IMR-90 (cell line): ENCODE measurements at regions not wholly inside any gene's neighbourhood (a gene's known extent, or its start where the extent isn't known, plus 50 kb on each side); places are given as distances from the start of the nearest gene placed in this dataset.

Experiments used
- ATAC-seq: fragments of 200-7000 bp; cut with Tn5 transposase; 2 replicates; pipeline ENCODE4 v1.9.1; 2020; ENCODE audit warnings: low read depth, mild to moderate bottlenecking, moderate library complexity
- BruUV-seq: library from RNA; stranded (reverse); fragments of 400-500 nt; replicated peaks from 2 replicates; lab custom pipeline; 2021; lab: Mats Ljungman, UMichigan
- CTCF ChIA-PET: fragments of 300-600 bp; formaldehyde crosslinking; extraction: SDS; loops from one replicate; lab custom pipeline; 2021; ENCODE audit warnings: antibody characterized with exemption; lab: Yijun Ruan, JAX
- POLR2A ChIA-PET: fragments of 300-600 bp; sonication (Branson Sonifier 250); formaldehyde crosslinking; loops from one replicate; lab custom pipeline; 2022; ENCODE audit warnings: antibody characterized with exemption; ENCODE audit not compliant: unreplicated experiment; lab: Charles Lee
- DNase-seq: peaks from one replicate; pipeline ENCODE4 v3.0.0; 2013
- H2AFZ ChIP-seq: replicated peaks from 2 replicates; pipeline ENCODE3; 2013; ENCODE audit warnings: low read length, mild to moderate bottlenecking; ENCODE audit not compliant: poor library complexity
- H2AK5ac ChIP-seq: 2 replicates; pipeline ENCODE4 v1.6.1; 2013; ENCODE audit warnings: low read depth, low read length, inconsistent platforms
- H2AK9ac ChIP-seq: replicated peaks from 2 replicates; pipeline ENCODE3; 2013; ENCODE audit warnings: mild to moderate bottlenecking, low read depth, low read length, moderate library complexity; ENCODE audit not compliant: poor library complexity
- H2BK120ac ChIP-seq: 2 replicates; pipeline ENCODE4 v1.6.1; 2013; ENCODE audit warnings: low read depth, low read length, inconsistent platforms
- H2BK15ac ChIP-seq: 3 replicates; pipeline ENCODE4 v1.6.1; 2013; ENCODE audit warnings: low read depth, low read length, inconsistent platforms
- H2BK20ac ChIP-seq: 2 replicates; pipeline ENCODE4 v1.6.1; 2013; ENCODE audit warnings: low read depth, mild to moderate bottlenecking, inconsistent platforms, low read length, moderate library complexity
- H2BK5ac ChIP-seq: 2 replicates; pipeline ENCODE4 v1.6.1; 2013; ENCODE audit warnings: mild to moderate bottlenecking, low read depth, low read length, inconsistent platforms; ENCODE audit not compliant: poor library complexity, severe bottlenecking
- H3K14ac ChIP-seq: replicated peaks from 2 replicates; pipeline ENCODE4 v1.6.1; 2013; ENCODE audit warnings: low read depth, low read length, inconsistent platforms
- H3K18ac ChIP-seq: 2 replicates; pipeline ENCODE4 v1.6.1; 2013; ENCODE audit warnings: low read depth, low read length, control low read depth
- H3K23ac ChIP-seq: 2 replicates; pipeline ENCODE4 v1.6.1; 2013; ENCODE audit warnings: low read depth, low read length, inconsistent platforms
- H3K27ac ChIP-seq: 2 replicates; pipeline ENCODE4 v1.5.1; 2013; ENCODE audit warnings: mild to moderate bottlenecking, control low read depth, low read length; ENCODE audit not compliant: insufficient read depth
- H3K27me3 ChIP-seq: 2 replicates; pipeline ENCODE4 v1.6.1; 2013; ENCODE audit warnings: low read length; ENCODE audit not compliant: control insufficient read depth, insufficient read depth
- H3K36me3 ChIP-seq: 2 replicates; pipeline ENCODE4 v1.6.1; 2013; ENCODE audit warnings: low read length, mixed read lengths; ENCODE audit not compliant: control insufficient read depth, insufficient read depth
- H3K4ac ChIP-seq: 2 replicates; pipeline ENCODE4 v1.6.1; 2013; ENCODE audit warnings: low read depth, low read length, inconsistent platforms
- H3K4me1 ChIP-seq: 2 replicates; pipeline ENCODE4 v1.6.1; 2013; ENCODE audit warnings: low read length, mixed read lengths; ENCODE audit not compliant: control insufficient read depth, insufficient read depth
- H3K4me2 ChIP-seq: 2 replicates; pipeline ENCODE4 v1.6.1; 2013; ENCODE audit warnings: low read depth, mild to moderate bottlenecking, control low read depth, low read length, moderate library complexity
- H3K4me3 ChIP-seq: 2 replicates; pipeline ENCODE4 v1.5.1; 2013; ENCODE audit warnings: low read depth, mild to moderate bottlenecking, control low read depth, low read length, moderate library complexity; ENCODE audit not compliant: insufficient read depth
- H3K56ac ChIP-seq: 2 replicates; pipeline ENCODE4 v1.6.1; 2013; ENCODE audit warnings: low read length, inconsistent platforms; ENCODE audit not compliant: insufficient read depth; ENCODE audit errors: extremely low read depth
- H3K79me1 ChIP-seq, 2 experiments: 2 replicates each; pipeline ENCODE4 v1.6.1; 2013; ENCODE audit warnings: low read length in 2 of 2, inconsistent platforms in 1 of 2, low read depth in 1 of 2
- H3K9ac ChIP-seq: 2 replicates; pipeline ENCODE4 v1.6.1; 2013; ENCODE audit warnings: low read depth, low read length, control low read depth
- H3K9me1 ChIP-seq: 2 replicates; pipeline ENCODE4 v1.6.1; 2013; ENCODE audit warnings: low read length, inconsistent platforms; ENCODE audit not compliant: insufficient read depth
- H3K9me3 ChIP-seq: 2 replicates; pipeline ENCODE4 v1.6.1; 2013; ENCODE audit warnings: low read length; ENCODE audit not compliant: control insufficient read depth, insufficient read depth
- H4K20me1 ChIP-seq: 2 replicates; pipeline ENCODE4 v1.6.1; 2013; ENCODE audit warnings: low read length, inconsistent platforms; ENCODE audit not compliant: insufficient read depth
- H4K5ac ChIP-seq: 2 replicates; pipeline ENCODE4 v1.6.1; 2013; ENCODE audit warnings: mild to moderate bottlenecking, low read depth, low read length, control low read depth
- H4K8ac ChIP-seq, 2 experiments: 2 replicates each; pipeline ENCODE4 v1.6.1; 2013; ENCODE audit warnings: low read depth in 2 of 2, low read length in 2 of 2, control low read depth in 1 of 2, inconsistent platforms in 1 of 2
- H4K91ac ChIP-seq: 2 replicates; pipeline ENCODE4 v1.6.1; 2013; ENCODE audit warnings: low read depth, low read length, inconsistent platforms; ENCODE audit not compliant: insufficient read depth
- CTCF ChIP-seq: conservative IDR thresholded peaks from 2 replicates; pipeline ENCODE4 v1.5.1; 2012; ENCODE audit warnings: mild to moderate bottlenecking, low read depth, low read length, improper control_type of control experiment
- MAZ ChIP-seq: IDR thresholded peaks from 2 replicates; pipeline ENCODE4 v1.6.1; 2012; ENCODE audit warnings: low read depth, mild to moderate bottlenecking, low read length, improper control_type of control experiment, moderate library complexity, borderline replicate concordance
- WGBS, 2 experiments: methylation state at CpG; one replicate each; pipeline versions ENCODE4 v1.1.5 to v1.1.7; 2013; ENCODE audit warnings: missing lambda C conversion rate in 2 of 2; ENCODE audit not compliant: insufficient read length in 1 of 2; ENCODE audit errors: extremely low coverage in 2 of 2; 5-methylcytosine and 5-hydroxymethylcytosine counted together
- dilution Hi-C: fragments of 300-500 bp; cut with HindIII; formaldehyde crosslinking; loops from one replicate; pipeline ENCODE4 v1.14.3; 2018; ENCODE audit warnings: low sequenced_read_pairs; ENCODE audit not compliant: unreplicated experiment
- in situ Hi-C: fragments of 300-500 bp; cut with MboI; formaldehyde crosslinking; loops from 3 replicates; pipeline ENCODE4 v1.14.3; 2019; ENCODE audit warnings: low sequenced_read_pairs, inconsistent platforms, mixed read lengths
- intact Hi-C: fragments of 100-400 bp; cut with micrococcal nuclease; formaldehyde crosslinking; loops from 2 replicates; pipeline ENCODE4 v1.10.0; 2022

- Histone ChIP-seq H3K9me1 (no peaks in the 10 kb centered on the region), H2BK120ac (no peak overlapping the region), H3K4ac (no peak overlapping the region), H3K4me2 (no peak overlapping the region; the same call in 1 of the 2 replicates), H2AK9ac (no peak overlapping the region), H3K4me1 (peaks cover 2% of the 10 kb centered on the region; the same call in 1 of the 2 replicates), H4K8ac (no peak overlapping the region), H3K36me3 (no peaks in the 10 kb centered on the region), H2BK20ac (no peak overlapping the region), H2BK5ac (no peak overlapping the region), H2AK5ac (no peak overlapping the region), H3K14ac (no peak overlapping the region), H4K20me1 (no peaks in the 10 kb centered on the region), H3K27me3 (peaks cover 2% of the 10 kb centered on the region; the same call in 1 of the 2 replicates), H3K27ac (no peak overlapping the region), H3K18ac (no peak overlapping the region), H4K91ac (no peak overlapping the region), H3K4me3 (no peak overlapping the region), H3K79me1 (no peaks in the 10 kb centered on the region), H2AFZ (no peak overlapping the region), H3K9ac (no peak overlapping the region), H3K9me3 (no peaks in the 10 kb centered on the region), H4K5ac (no peak overlapping the region), H3K23ac (no peak overlapping the region), H2BK15ac (no peak overlapping the region), H3K56ac (no peak overlapping the region)
- CTCF ChIA-PET: no interaction called here
- POLR2A ChIA-PET: no interaction called here
- dilution Hi-C loops (no loop called here), intact Hi-C loops (no loop called here), in situ Hi-C loops (no loop called here)
- BruUV-seq: no TSS peak
- DNase-seq (peak; percentile 42), ATAC-seq (peak; percentile 75)
- TF ChIP-seq MAZ (peak; percentile 80), CTCF (no peak)
- WGBS, 2 experiments: 22% methylated on average over 2 of the region's 4 CpGs; no CpG with 5 or more reads in 1 of the 2 experiments
Observed at GRCh38 chr1:30197639-30198450, 525.5 kb downstream of the MATN1 start.
